ENCODE measurements at regions not wholly inside any gene's neighbourhood (a gene's known extent, or its start where the extent isn't known, plus 50 kb on each side); places are given as distances from the start of the nearest gene placed in this dataset.

GRCh38 chr7:84250452-84250851 lies 55.9 kb upstream of the SEMA3A start:
- Mint-ChIP-seq H3K27me3 (ENCODE audit: low read depth) (no peaks in the 10 kb centered on the region), H3K4me3 (no peak overlapping the region), H3K27ac (no peak overlapping the region), H3K4me1 (peaks cover 23% of the 10 kb centered on the region), H3K9me3 (peaks cover 11% of the 10 kb centered on the region), H3K36me3 (peaks cover under 1% of the 10 kb centered on the region)
- TF ChIP-seq CTCF (IDR thresholded peaks at IDR 0.05; ENCODE audit: unreplicated experiment) = no peak
- no peak for DNase-seq (ENCODE audit: low spot score in 2 of 2, unreplicated experiment in 2 of 2)

GRCh38 chr7:84249656-84250055 lies 55.1 kb upstream of the SEMA3A start:
- H3K27ac Mint-ChIP-seq = no peak overlapping the region
- TF ChIP-seq CTCF (IDR thresholded peaks at IDR 0.05; ENCODE audit: unreplicated experiment) = no peak
- H3K27me3 Mint-ChIP-seq (ENCODE audit: low read depth) = no peaks in the 10 kb centered on the region
- H3K4me3 Mint-ChIP-seq = no peak overlapping the region
- no peak for DNase-seq (ENCODE audit: low spot score in 2 of 2, unreplicated experiment in 2 of 2)
- H3K9me3 Mint-ChIP-seq = peaks cover 19% of the 10 kb centered on the region
- peaks cover 8% of the 10 kb centered on the region for H3K36me3 Mint-ChIP-seq
- H3K4me1 Mint-ChIP-seq = peaks cover 21% of the 10 kb centered on the region

- H3K4me1 Mint-ChIP-seq = peaks cover 21% of the 10 kb centered on the region
- no peak for DNase-seq (ENCODE audit: low spot score in 2 of 2, unreplicated experiment in 2 of 2)
- no peak overlapping the region for H3K4me3 Mint-ChIP-seq
- TF ChIP-seq CTCF (IDR thresholded peaks at IDR 0.05; ENCODE audit: unreplicated experiment) = no peak
- no peaks in the 10 kb centered on the region for H3K27me3 Mint-ChIP-seq (ENCODE audit: low read depth)
- peaks cover 12% of the 10 kb centered on the region for H3K36me3 Mint-ChIP-seq
- H3K27ac Mint-ChIP-seq = peak overlapping the region; percentile 69
- peaks cover 23% of the 10 kb centered on the region for H3K9me3 Mint-ChIP-seq
Measured at GRCh38 chr7:84248843-84249242, 54.3 kb upstream of the SEMA3A start.

GRCh38 chr7:84248267-84248666 lies 53.7 kb upstream of the SEMA3A start:
- Mint-ChIP-seq H3K27me3 (ENCODE audit: low read depth) (no peaks in the 10 kb centered on the region), H3K9me3 (peaks cover 23% of the 10 kb centered on the region), H3K4me3 (no peak overlapping the region), H3K4me1 (peaks cover 21% of the 10 kb centered on the region), H3K36me3 (peaks cover 18% of the 10 kb centered on the region), H3K27ac (no peak overlapping the region)
- TF ChIP-seq CTCF (IDR thresholded peaks at IDR 0.05; ENCODE audit: unreplicated experiment) = no peak
- no peak for DNase-seq (ENCODE audit: low spot score in 2 of 2, unreplicated experiment in 2 of 2)

GRCh38 chr7:84247591-84247990 lies 53.0 kb upstream of the SEMA3A start:
- Mint-ChIP-seq H3K9me3 (peaks cover 29% of the 10 kb centered on the region), H3K36me3 (peaks cover 21% of the 10 kb centered on the region), H3K4me3 (no peak overlapping the region), H3K27me3 (ENCODE audit: low read depth) (no peaks in the 10 kb centered on the region), H3K27ac (no peak overlapping the region), H3K4me1 (peaks cover 21% of the 10 kb centered on the region)
- DNase-seq (ENCODE audit: low spot score in 2 of 2, unreplicated experiment in 2 of 2) = no peak
- no peak for TF ChIP-seq CTCF (IDR thresholded peaks at IDR 0.05; ENCODE audit: unreplicated experiment)

GRCh38 chr7:84245835-84246234 lies 51.2 kb upstream of the SEMA3A start:
- no peak overlapping the region for H3K4me3 Mint-ChIP-seq
- DNase-seq (ENCODE audit: low spot score in 2 of 2, unreplicated experiment in 2 of 2) = no peak
- no peak for TF ChIP-seq CTCF (IDR thresholded peaks at IDR 0.05; ENCODE audit: unreplicated experiment)
- peaks cover 31% of the 10 kb centered on the region for H3K36me3 Mint-ChIP-seq
- H3K27me3 Mint-ChIP-seq (ENCODE audit: low read depth) = no peaks in the 10 kb centered on the region
- peaks cover 46% of the 10 kb centered on the region for H3K9me3 Mint-ChIP-seq
- H3K27ac Mint-ChIP-seq = no peak overlapping the region
- peaks cover 21% of the 10 kb centered on the region for H3K4me1 Mint-ChIP-seq

All from mesothelial cell of epicardium (in vitro differentiated cells).